ENCODE measurements at regions not wholly inside any gene's neighbourhood (a gene's known extent, or its start where the extent isn't known, plus 50 kb on each side); places are given as distances from the start of the nearest gene placed in this dataset.

- DNase-seq: no peak
These were observed 215.3 kb upstream of the EDIL3 start for GRCh38 chr5:84599964-84600363.

- no peak for DNase-seq
These were observed 213.2 kb upstream of the EDIL3 start for GRCh38 chr5:84597904-84598303.

GRCh38 chr5:84590629-84591028 is 205.9 kb upstream of the EDIL3 start:
- no peak for DNase-seq

- no peak for DNase-seq
These were observed 205.2 kb upstream of the EDIL3 start for GRCh38 chr5:84589926-84590325.

- no peak for DNase-seq
These were observed 200.5 kb upstream of the EDIL3 start for GRCh38 chr5:84585218-84585617.

GRCh38 chr5:84578226-84578625 is 193.5 kb upstream of the EDIL3 start:
- no peak for DNase-seq

- no peak for DNase-seq
These were observed 188.5 kb upstream of the EDIL3 start for GRCh38 chr5:84573017-84573712.

GRCh38 chr5:84569307-84569706 is 184.6 kb upstream of the EDIL3 start:
- no peak for DNase-seq

GRCh38 chr5:84568171-84568570 is 183.5 kb upstream of the EDIL3 start:
- DNase-seq: no peak

GRCh38 chr5:84565866-84566265 is 181.2 kb upstream of the EDIL3 start:
- DNase-seq: no peak

- peak in 1 of 2 experiments; percentile 10 for DNase-seq
These were observed 179.8 kb upstream of the EDIL3 start for GRCh38 chr5:84564321-84565075.

- no peak for DNase-seq
These were observed 165.5 kb upstream of the EDIL3 start for GRCh38 chr5:84550222-84550621.

GRCh38 chr5:84549054-84549453 is 164.4 kb upstream of the EDIL3 start:
- no peak for DNase-seq

GRCh38 chr5:84546686-84547085 is 162.0 kb upstream of the EDIL3 start:
- no peak for DNase-seq

- no peak for DNase-seq
These were observed 152.1 kb upstream of the EDIL3 start for GRCh38 chr5:84536797-84537196.

GRCh38 chr5:84535281-84535680 is 150.6 kb upstream of the EDIL3 start:
- no peak for DNase-seq

- no peak for DNase-seq
These were observed 139.8 kb upstream of the EDIL3 start for GRCh38 chr5:84524491-84524890.

- DNase-seq: no peak
These were observed 134.2 kb upstream of the EDIL3 start for GRCh38 chr5:84518862-84519261.

GRCh38 chr5:84518370-84518769 is 133.7 kb upstream of the EDIL3 start:
- DNase-seq: no peak

GRCh38 chr5:84506625-84507024 is 121.9 kb upstream of the EDIL3 start:
- no peak for DNase-seq

GRCh38 chr5:84494453-84494852 is 109.8 kb upstream of the EDIL3 start:
- no peak for DNase-seq

GRCh38 chr5:84487963-84488362 is 103.3 kb upstream of the EDIL3 start:
- no peak for DNase-seq

- no peak for DNase-seq
These were observed 96.4 kb upstream of the EDIL3 start for GRCh38 chr5:84480873-84481637.

GRCh38 chr5:84478603-84479002 is 93.9 kb upstream of the EDIL3 start:
- DNase-seq: no peak

Measured in NCI-H187 (cell line).